WTC11 (cell line): ENCODE measurements at regions not wholly inside any gene's neighbourhood (a gene's known extent, or its start where the extent isn't known, plus 50 kb on each side); places are given as distances from the start of the nearest gene placed in this dataset.

Experiments used
- ATAC-seq: fragments of 200-7000 bp; cut with Tn5 transposase; 2 replicates; pipeline ENCODE4 v1.10.0; 2021; ENCODE audit warnings: mild to moderate bottlenecking, moderate library complexity
- CTCF ChIA-PET: fragments of 300-600 bp; sonication (Branson Sonifier 250); formaldehyde crosslinking; loops from one replicate; lab custom pipeline; 2021; ENCODE audit warnings: antibody characterized with exemption; lab: Charles Lee
- POLR2A ChIA-PET: fragments of 350-600 bp; sonication (Branson Sonifier 250); formaldehyde crosslinking; loops from one replicate; lab custom pipeline; 2021; ENCODE audit warnings: antibody characterized with exemption; lab: Charles Lee
- DNase-seq: peaks from one replicate; pipeline ENCODE4 v3.0.0; 2021; ENCODE audit warnings: low spot score
- H3K27ac Mint-ChIP-seq: 2 replicates; pipeline ENCODE4 v1.8.0; 2021; ENCODE audit warnings: mixed read lengths
- H3K27me3 Mint-ChIP-seq: 2 replicates; pipeline ENCODE4 v1.8.0; 2021; ENCODE audit warnings: low read depth, mild to moderate bottlenecking, moderate library complexity, mixed read lengths
- H3K36me3 Mint-ChIP-seq: 2 replicates; pipeline ENCODE4 v1.8.0; 2021; ENCODE audit warnings: mixed read lengths
- H3K4me1 Mint-ChIP-seq: 2 replicates; pipeline ENCODE4 v1.8.0; 2022; ENCODE audit warnings: mixed read lengths
- H3K4me3 Mint-ChIP-seq: 2 replicates; pipeline ENCODE4 v1.8.0; 2021; ENCODE audit warnings: mild to moderate bottlenecking, moderate library complexity, mixed read lengths
- H3K9me3 Mint-ChIP-seq: 2 replicates; pipeline ENCODE4 v1.8.0; 2021; ENCODE audit warnings: mixed read lengths
- AR ChIP-seq: fragments of 250-450 bp; sonication (Bioruptor Pico); IDR thresholded peaks from 2 replicates; pipeline ENCODE4 v1.9.0; 2021; ENCODE audit warnings: mild to moderate bottlenecking
- ATF1 ChIP-seq: sonication (generic); formaldehyde crosslinking; IDR thresholded peaks from 2 replicates; pipeline ENCODE4 v1.8.1; 2023; ENCODE audit warnings: mild to moderate bottlenecking, moderate library complexity, missing genetic modification reagents
- CREB1 ChIP-seq: sonication (generic); formaldehyde crosslinking; IDR thresholded peaks from 2 replicates; pipeline ENCODE4 v1.8.0; 2023; ENCODE audit warnings: mild to moderate bottlenecking, missing genetic modification reagents
- E2F1 ChIP-seq: sonication (generic); formaldehyde crosslinking; IDR thresholded peaks from 2 replicates; pipeline ENCODE4 v1.8.0; 2022; ENCODE audit warnings: mild to moderate bottlenecking, missing genetic modification reagents
- E2F5 ChIP-seq: sonication (generic); formaldehyde crosslinking; IDR thresholded peaks from 2 replicates; pipeline ENCODE4 v1.8.1; 2022; ENCODE audit warnings: mild to moderate bottlenecking, moderate library complexity, missing genetic modification reagents
- EMX1 ChIP-seq: fragments of 250-450 bp; sonication (Bioruptor Pico); IDR thresholded peaks from 2 replicates; pipeline ENCODE4 v1.8.0; 2021; ENCODE audit warnings: mild to moderate bottlenecking
- FOXK1 ChIP-seq: sonication (generic); formaldehyde crosslinking; IDR thresholded peaks from 2 replicates; pipeline ENCODE4 v1.8.0; 2022; ENCODE audit warnings: mild to moderate bottlenecking, moderate library complexity, missing genetic modification reagents
- FOXP4 ChIP-seq: sonication (generic); formaldehyde crosslinking; IDR thresholded peaks from 2 replicates; pipeline ENCODE4 v1.8.0; 2022; ENCODE audit warnings: mild to moderate bottlenecking, missing genetic modification reagents
- IRF2 ChIP-seq: sonication (generic); formaldehyde crosslinking; IDR thresholded peaks from 2 replicates; pipeline ENCODE4 v1.8.0; 2022; ENCODE audit warnings: low read depth, missing genetic modification reagents, borderline replicate concordance
- NFE2L1 ChIP-seq: sonication (generic); formaldehyde crosslinking; IDR thresholded peaks from 2 replicates; pipeline ENCODE4 v1.8.1; 2023; ENCODE audit warnings: missing genetic modification reagents
- OVOL2 ChIP-seq: fragments of 250-450 bp; sonication (Bioruptor Pico); IDR thresholded peaks from 2 replicates; pipeline ENCODE4 v1.9.0; 2021; ENCODE audit warnings: mild to moderate bottlenecking, borderline replicate concordance
- PRDM15 ChIP-seq: sonication (generic); formaldehyde crosslinking; IDR thresholded peaks from 2 replicates; pipeline ENCODE4 v1.8.0; 2022; ENCODE audit warnings: missing genetic modification reagents
- SMAD3 ChIP-seq: sonication (generic); formaldehyde crosslinking; IDR thresholded peaks from 2 replicates; pipeline ENCODE4 v1.8.0; 2022; ENCODE audit warnings: missing genetic modification reagents, mild to moderate bottlenecking, borderline replicate concordance
- SMAD4 ChIP-seq: sonication (generic); formaldehyde crosslinking; IDR thresholded peaks from 2 replicates; pipeline ENCODE4 v1.8.0; 2022; ENCODE audit warnings: mild to moderate bottlenecking, missing genetic modification reagents
- SOX15 ChIP-seq: fragments of 250-450 bp; sonication (Bioruptor Pico); IDR thresholded peaks from 2 replicates; pipeline ENCODE4 v1.9.0; 2021; ENCODE audit warnings: mild to moderate bottlenecking
- TCF7 ChIP-seq: sonication (generic); formaldehyde crosslinking; IDR thresholded peaks from 2 replicates; pipeline ENCODE4 v1.8.0; 2022; ENCODE audit warnings: mild to moderate bottlenecking, low read depth, missing genetic modification reagents, moderate library complexity
- ZNF121 ChIP-seq: sonication (generic); formaldehyde crosslinking; IDR thresholded peaks from 2 replicates; pipeline ENCODE4 v1.8.0; 2023; ENCODE audit warnings: missing genetic modification reagents
- ZNF281 ChIP-seq: sonication (generic); formaldehyde crosslinking; IDR thresholded peaks from 2 replicates; pipeline ENCODE4 v1.8.0; 2023; ENCODE audit warnings: mild to moderate bottlenecking, missing genetic modification reagents
- ZNF416 ChIP-seq: fragments of 250-450 bp; sonication (Bioruptor Pico); IDR thresholded peaks from 2 replicates; pipeline ENCODE4 v1.9.0; 2021; ENCODE audit warnings: mild to moderate bottlenecking, inconsistent platforms

GRCh38 chr5:18220631-18221030 is 586.4 kb downstream of the TAF11L14 start:
- no peak for DNase-seq
- CTCF ChIA-PET = no interaction called here
- no peak for TF ChIP-seq IRF2 (CRISPR knock-in tag)
- no peak for TF ChIP-seq CREB1 (CRISPR knock-in tag)
- TF ChIP-seq, all 79 proteins: peak for 0
- Mint-ChIP-seq H3K27ac (no peak overlapping the region), H3K27me3 (no peaks in the 10 kb centered on the region; the same call in 1 of the 2 replicates), H3K4me3 (no peak overlapping the region), H3K36me3 (no peaks in the 10 kb centered on the region), H3K4me1 (no peaks in the 10 kb centered on the region), H3K9me3 (peaks cover 46% of the 10 kb centered on the region)
- POLR2A ChIA-PET = no interaction called here
- no peak for ATAC-seq

GRCh38 chr5:18236386-18236785 is 602.1 kb downstream of the TAF11L14 start:
- POLR2A ChIA-PET = no interaction called here
- Mint-ChIP-seq H3K36me3 (0 out of 2 replicates have a peak, but pooled peaks cover 2% of the 10 kb centered on the region), H3K9me3 (peaks cover 4% of the 10 kb centered on the region; the same call in 1 of the 2 replicates), H3K4me3 (no peak overlapping the region), H3K27me3 (no peaks in the 10 kb centered on the region; the same call in 1 of the 2 replicates), H3K27ac (no peak overlapping the region)
- no peak for ATAC-seq
- TF ChIP-seq NFE2L1 (CRISPR knock-in tag) (no peak), EMX1 (CRISPR knock-in tag) (no peak), SMAD3 (CRISPR knock-in tag) (no peak), ATF1 (no peak), IRF2 (CRISPR knock-in tag) (no peak), SOX15 (CRISPR knock-in tag) (no peak)
- TF ChIP-seq, all 79 proteins: peak for 0
- CTCF ChIA-PET = no interaction called here
- H3K4me1 Mint-ChIP-seq = peaks cover 3% of the 10 kb centered on the region; the same call in 1 of the 2 replicates
- no peak for DNase-seq

GRCh38 chr5:18238321-18238720 is 604.1 kb downstream of the TAF11L14 start:
- Mint-ChIP-seq H3K27ac (no peak overlapping the region), H3K27me3 (no peaks in the 10 kb centered on the region), H3K36me3 (0 out of 2 replicates have a peak, but pooled peaks cover 2% of the 10 kb centered on the region), H3K4me1 (peaks cover 3% of the 10 kb centered on the region; the same call in 1 of the 2 replicates), H3K4me3 (no peak overlapping the region), H3K9me3 (peaks cover 4% of the 10 kb centered on the region; the same call in 1 of the 2 replicates)
- DNase-seq = no peak
- no peak for ATAC-seq
- ChIA-PET POLR2A (no interaction called here), CTCF (no interaction called here)
- TF ChIP-seq ZNF121 (CRISPR knock-in tag) (no peak), FOXK1 (CRISPR knock-in tag) (no peak), FOXP4 (CRISPR knock-in tag) (no peak), E2F1 (CRISPR knock-in tag) (no peak), E2F5 (no peak), OVOL2 (CRISPR knock-in tag) (no peak), ZNF416 (CRISPR knock-in tag) (no peak), SMAD4 (no peak), CREB1 (CRISPR knock-in tag) (no peak), AR (CRISPR knock-in tag) (no peak), PRDM15 (CRISPR knock-in tag) (no peak), TCF7 (no peak), ZNF281 (CRISPR knock-in tag) (no peak)
